IMR-90 (cell line): ENCODE measurements at regions not wholly inside any gene's neighbourhood (a gene's known extent, or its start where the extent isn't known, plus 50 kb on each side); places are given as distances from the start of the nearest gene placed in this dataset.

Experiments
- MXI1 ChIP-seq: IDR thresholded peaks from 2 replicates; pipeline ENCODE4 v1.6.1; 2012; ENCODE audit warnings: low read depth, mild to moderate bottlenecking, low read length, moderate library complexity, borderline replicate concordance
- POLR2A ChIP-seq: IDR thresholded peaks from 2 replicates; pipeline ENCODE4 v1.6.1; 2012; ENCODE audit warnings: mild to moderate bottlenecking, low read depth, low read length
- SMC3 ChIP-seq: fragments of 150-350 bp; IDR thresholded peaks from 2 replicates; pipeline ENCODE4 v1.6.1; 2016; ENCODE audit warnings: low read depth, mild to moderate bottlenecking, antibody characterized with exemption, low read length, moderate library complexity
- TF ChIP-seq, protein P1 (sequence below): conservative IDR thresholded peaks from 2 replicates; pipeline ENCODE4 v1.5.1; 2012; ENCODE audit warnings: mild to moderate bottlenecking, low read depth, low read length, improper control_type of control experiment

DNA sequence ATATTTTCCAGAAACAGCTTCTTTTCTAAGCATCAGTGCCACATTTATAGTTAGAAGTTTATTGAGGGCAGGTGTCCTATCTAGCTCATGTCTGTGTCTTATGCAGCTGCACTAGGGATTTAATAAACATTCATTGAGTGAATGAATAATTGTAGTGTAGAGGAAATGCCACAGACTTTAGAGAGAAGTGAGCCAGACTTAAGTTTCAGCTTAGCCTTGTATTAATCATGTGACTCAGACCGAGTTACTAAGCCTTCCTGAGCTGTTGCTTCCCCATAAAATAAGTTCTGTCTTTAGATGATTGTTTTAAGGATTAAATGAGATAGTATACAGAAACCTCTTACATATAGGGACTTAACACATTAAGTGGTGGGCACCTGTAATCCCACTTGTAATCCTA, 236.1 kb upstream of the DDHD1 start:
- TF ChIP-seq POLR2A (no peak), MXI1 (no peak), SMC3 (no peak)
- TF ChIP-seq, protein P1, sequence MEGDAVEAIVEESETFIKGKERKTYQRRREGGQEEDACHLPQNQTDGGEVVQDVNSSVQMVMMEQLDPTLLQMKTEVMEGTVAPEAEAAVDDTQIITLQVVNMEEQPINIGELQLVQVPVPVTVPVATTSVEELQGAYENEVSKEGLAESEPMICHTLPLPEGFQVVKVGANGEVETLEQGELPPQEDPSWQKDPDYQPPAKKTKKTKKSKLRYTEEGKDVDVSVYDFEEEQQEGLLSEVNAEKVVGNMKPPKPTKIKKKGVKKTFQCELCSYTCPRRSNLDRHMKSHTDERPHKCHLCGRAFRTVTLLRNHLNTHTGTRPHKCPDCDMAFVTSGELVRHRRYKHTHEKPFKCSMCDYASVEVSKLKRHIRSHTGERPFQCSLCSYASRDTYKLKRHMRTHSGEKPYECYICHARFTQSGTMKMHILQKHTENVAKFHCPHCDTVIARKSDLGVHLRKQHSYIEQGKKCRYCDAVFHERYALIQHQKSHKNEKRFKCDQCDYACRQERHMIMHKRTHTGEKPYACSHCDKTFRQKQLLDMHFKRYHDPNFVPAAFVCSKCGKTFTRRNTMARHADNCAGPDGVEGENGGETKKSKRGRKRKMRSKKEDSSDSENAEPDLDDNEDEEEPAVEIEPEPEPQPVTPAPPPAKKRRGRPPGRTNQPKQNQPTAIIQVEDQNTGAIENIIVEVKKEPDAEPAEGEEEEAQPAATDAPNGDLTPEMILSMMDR: no peak
